Spleen (tissue), 11 donors: ENCODE measurements at regions not wholly inside any gene's neighbourhood (a gene's known extent, or its start where the extent isn't known, plus 50 kb on each side); places are given as distances from the start of the nearest gene placed in this dataset.

Experiments used
- DNase-seq: peaks from one replicate; pipeline ENCODE4 v3.0.0-alpha.2; 2020
- H3K27ac ChIP-seq, 8 donors: fragments of 200-600 bp; sonication (generic) in 7 of 8; 1 replicate in 4 of 8; 2 replicates in 4 of 8; pipeline versions ENCODE4 v1.5.0 to v1.8.0; 2016 to 2021; ENCODE audit warnings: inconsistent platforms in 4 of 8, mild to moderate bottlenecking in 4 of 8, moderate library complexity in 1 of 8
- H3K27me3 ChIP-seq, 7 donors: fragments of 200-600 bp; sonication (generic) in 6 of 7; replicated peaks in 1 of 7; 1 replicate in 4 of 7; 2 replicates in 3 of 7; pipeline versions ENCODE4 v1.5.0 to v1.8.0; 2016 to 2021; ENCODE audit warnings: inconsistent platforms in 3 of 7, mild to moderate bottlenecking in 1 of 7
- H3K36me3 ChIP-seq, 6 donors: fragments of 200-600 bp; sonication (generic) in 5 of 6; 1 replicate in 4 of 6; 2 replicates in 2 of 6; pipeline versions ENCODE4 v1.5.0 to v1.8.0; 2016 to 2021; ENCODE audit warnings: inconsistent platforms in 2 of 6
- H3K4me1 ChIP-seq, 6 donors: fragments of 200-600 bp; sonication (generic) in 5 of 6; 1 replicate in 3 of 6; 2 replicates in 3 of 6; pipeline versions ENCODE4 v1.5.0 to v1.8.0; 2016 to 2021; ENCODE audit warnings: inconsistent platforms in 3 of 6
- H3K4me3 ChIP-seq, 8 donors: fragments of 200-600 bp; sonication (generic) in 7 of 8; 1 replicate in 4 of 8; 2 replicates in 4 of 8; pipeline versions ENCODE4 v1.5.0 to v1.8.0; 2016 to 2021; ENCODE audit warnings: inconsistent platforms in 4 of 8, mild to moderate bottlenecking in 4 of 8, moderate library complexity in 2 of 8
- H3K9me3 ChIP-seq, 8 donors: fragments of 200-600 bp; sonication (generic) in 7 of 8; 1 replicate in 4 of 8; 2 replicates in 4 of 8; pipeline versions ENCODE4 v1.5.0 to v1.8.0; 2016 to 2021; ENCODE audit warnings: inconsistent platforms in 4 of 8
- POLR2A ChIP-seq, 3 donors: fragments of 450-650 bp; IDR thresholded peaks; one replicate each; pipeline ENCODE4 v1.5.1; 2017; ENCODE audit warnings: antibody characterized with exemption in 3 of 3, mild to moderate bottlenecking in 1 of 3
- POLR2AphosphoS5 ChIP-seq, 3 donors: sonication (generic); formaldehyde crosslinking; IDR thresholded peaks; one replicate each; pipeline ENCODE4 v1.5.1; 2017; ENCODE audit warnings: antibody characterized with exemption in 3 of 3
- WGBS, 5 donors: extraction: QIAGEN DNeasy Blood & Tissue Kit in 3 of 5; methylation state at CpG; one replicate each; pipeline versions ENCODE4 v1.1.5 to v1.1.7; 2013 to 2018; 5-methylcytosine and 5-hydroxymethylcytosine counted together
- intact Hi-C: fragments of 100-400 bp; cut with DNase I; formaldehyde crosslinking; loops from one replicate; pipeline ENCODE4 v1.15.0; 2023; ENCODE audit warnings: low total_unique reads
- TF ChIP-seq, protein P1 (sequence below), 11 experiments: fragments of 200-600 bp in 7 of 11; fragments of 450-650 bp in 4 of 11; sonication (generic) in 4 of 11; IDR thresholded peaks in 8 of 11; conservative IDR thresholded peaks in 3 of 11; 1 replicate in 7 of 11; 2 replicates in 4 of 11; pipeline versions ENCODE4 v1.4.0 to v1.8.0; 2016 to 2021; ENCODE audit warnings: antibody characterized with exemption in 11 of 11, inconsistent platforms in 4 of 11, mild to moderate bottlenecking in 1 of 11
- donor health status: healthy with polysubstance abuse.
- donor health status: DM: no; HTN: no; CAD: no; lungs with moderate emphysema.
- donor health status: DM: no; HTN: no; CAD: no.
- donor health status: Bipolar disorder and iron deficiency.
- donor health status: healthy.
- donor health status: DM: no; HTN: no; CAD: no.
- donor health status: DM: yes; HTN: yes; CAD: no.

DNA sequence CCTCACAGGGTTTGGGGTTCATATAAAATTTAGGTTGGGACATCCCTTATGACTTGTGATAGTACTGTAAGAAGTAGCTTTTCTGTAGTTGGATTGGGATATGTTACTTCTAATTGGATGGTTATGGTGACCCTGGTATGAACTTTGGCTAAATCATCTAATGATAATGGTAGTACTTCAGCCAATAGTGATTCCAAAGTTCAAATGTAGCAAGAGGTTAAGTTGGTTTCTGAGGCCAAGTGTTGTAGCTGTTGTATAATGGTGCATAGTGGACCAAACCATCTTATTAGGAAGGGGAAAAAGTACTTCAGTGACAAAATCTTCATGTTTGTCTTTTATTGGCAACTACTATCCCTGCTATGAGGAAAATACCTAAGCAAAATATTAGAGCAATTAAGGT is 542.1 kb upstream of the IGFBP3 start:
- intact Hi-C loops: no loop called here
- TF ChIP-seq, protein P1, sequence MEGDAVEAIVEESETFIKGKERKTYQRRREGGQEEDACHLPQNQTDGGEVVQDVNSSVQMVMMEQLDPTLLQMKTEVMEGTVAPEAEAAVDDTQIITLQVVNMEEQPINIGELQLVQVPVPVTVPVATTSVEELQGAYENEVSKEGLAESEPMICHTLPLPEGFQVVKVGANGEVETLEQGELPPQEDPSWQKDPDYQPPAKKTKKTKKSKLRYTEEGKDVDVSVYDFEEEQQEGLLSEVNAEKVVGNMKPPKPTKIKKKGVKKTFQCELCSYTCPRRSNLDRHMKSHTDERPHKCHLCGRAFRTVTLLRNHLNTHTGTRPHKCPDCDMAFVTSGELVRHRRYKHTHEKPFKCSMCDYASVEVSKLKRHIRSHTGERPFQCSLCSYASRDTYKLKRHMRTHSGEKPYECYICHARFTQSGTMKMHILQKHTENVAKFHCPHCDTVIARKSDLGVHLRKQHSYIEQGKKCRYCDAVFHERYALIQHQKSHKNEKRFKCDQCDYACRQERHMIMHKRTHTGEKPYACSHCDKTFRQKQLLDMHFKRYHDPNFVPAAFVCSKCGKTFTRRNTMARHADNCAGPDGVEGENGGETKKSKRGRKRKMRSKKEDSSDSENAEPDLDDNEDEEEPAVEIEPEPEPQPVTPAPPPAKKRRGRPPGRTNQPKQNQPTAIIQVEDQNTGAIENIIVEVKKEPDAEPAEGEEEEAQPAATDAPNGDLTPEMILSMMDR (IDR thresholded peaks at IDR 0.05 in 8 of 11, conservative IDR thresholded peaks at IDR 0.05 in 3 of 11): no peak
- TF ChIP-seq POLR2AphosphoS5 (IDR thresholded peaks at IDR 0.05): no peak
- TF ChIP-seq POLR2A (IDR thresholded peaks at IDR 0.05): no peak
- Histone ChIP-seq H3K27me3 (no peaks in the 10 kb centered on the region), H3K4me3 (no peak overlapping the region), H3K4me1 (no peaks in the 10 kb centered on the region), H3K36me3 (no peaks in the 10 kb centered on the region), H3K27ac (no peak overlapping the region), H3K9me3 (peaks cover 16 to 97% (median 82%) of the 10 kb centered on the region in 8 donors)
- DNase-seq: no peak

DNA sequence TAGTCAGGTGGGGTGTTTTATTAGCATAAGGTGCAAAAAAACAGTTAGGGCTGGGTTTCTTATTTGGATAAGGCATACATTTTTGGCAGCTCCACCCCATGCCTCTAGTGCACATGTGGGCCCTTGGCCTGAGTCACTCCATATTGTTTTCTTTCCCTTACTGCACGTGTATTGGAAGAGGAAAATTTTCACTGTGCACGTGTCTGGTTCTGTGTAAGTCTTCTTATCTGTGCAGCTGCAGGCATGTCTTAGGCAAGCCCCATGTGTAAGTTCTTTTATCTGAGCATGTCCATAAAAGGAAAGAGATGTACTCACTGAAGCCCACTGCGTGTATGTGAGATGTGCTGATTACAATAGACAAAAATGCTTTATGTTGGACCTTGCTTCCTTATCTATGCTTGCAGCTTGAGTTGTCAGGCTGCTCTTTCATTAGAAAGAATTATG is 540.3 kb upstream of the IGFBP3 start:
- TF ChIP-seq POLR2AphosphoS5 (IDR thresholded peaks at IDR 0.05) (no peak), POLR2A (IDR thresholded peaks at IDR 0.05) (no peak)
- TF ChIP-seq, protein P1 (IDR thresholded peaks at IDR 0.05 in 8 of 11, conservative IDR thresholded peaks at IDR 0.05 in 3 of 11): no peak
- Histone ChIP-seq H3K36me3 (no peaks in the 10 kb centered on the region), H3K27me3 (no peaks in the 10 kb centered on the region), H3K4me3 (no peak overlapping the region), H3K27ac (no peak overlapping the region), H3K4me1 (no peaks in the 10 kb centered on the region), H3K9me3 (peaks cover 4 to 89% (median 64%) of the 10 kb centered on the region in 8 donors)
- no peak for DNase-seq
- 50 to 85% (median 75%) methylated on average over 3 of the region's 3 CpGs for WGBS, 5 donors
- intact Hi-C loops: no loop called here

DNA sequence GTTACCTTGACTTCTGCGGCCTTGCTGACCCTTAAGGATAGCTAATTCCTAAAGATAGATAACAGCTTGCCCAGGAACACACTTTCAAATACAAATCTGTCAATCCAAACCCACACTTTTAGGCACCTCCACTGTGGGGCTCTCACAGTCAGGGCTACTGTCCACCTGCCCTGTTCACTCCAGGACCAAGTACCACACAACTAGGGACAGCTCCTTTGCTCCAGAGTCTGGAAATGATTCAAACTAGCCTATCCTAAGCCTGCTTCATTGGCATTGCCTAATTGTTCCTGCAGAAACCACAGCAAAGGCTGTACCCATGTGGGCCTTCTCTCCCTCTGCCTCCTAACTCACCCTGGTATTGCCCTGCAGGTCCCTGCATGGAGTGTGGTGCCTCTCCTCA is 538.9 kb upstream of the IGFBP3 start:
- DNase-seq: no peak
- intact Hi-C loops: no loop called here
- Histone ChIP-seq H3K4me3 (no peak overlapping the region), H3K4me1 (no peaks in the 10 kb centered on the region), H3K36me3 (no peaks in the 10 kb centered on the region), H3K27me3 (no peaks in the 10 kb centered on the region), H3K9me3 (peaks cover 0 to 88% (median 57%) of the 10 kb centered on the region in 8 donors), H3K27ac (no peak overlapping the region)
- TF ChIP-seq, protein P1 (IDR thresholded peaks at IDR 0.05 in 8 of 11, conservative IDR thresholded peaks at IDR 0.05 in 3 of 11): no peak
- TF ChIP-seq POLR2A (IDR thresholded peaks at IDR 0.05) (no peak), POLR2AphosphoS5 (IDR thresholded peaks at IDR 0.05) (no peak)
- WGBS, 5 donors: 87 to 97% (median 91%) methylated on average over 1 of the region's 1 CpG

DNA sequence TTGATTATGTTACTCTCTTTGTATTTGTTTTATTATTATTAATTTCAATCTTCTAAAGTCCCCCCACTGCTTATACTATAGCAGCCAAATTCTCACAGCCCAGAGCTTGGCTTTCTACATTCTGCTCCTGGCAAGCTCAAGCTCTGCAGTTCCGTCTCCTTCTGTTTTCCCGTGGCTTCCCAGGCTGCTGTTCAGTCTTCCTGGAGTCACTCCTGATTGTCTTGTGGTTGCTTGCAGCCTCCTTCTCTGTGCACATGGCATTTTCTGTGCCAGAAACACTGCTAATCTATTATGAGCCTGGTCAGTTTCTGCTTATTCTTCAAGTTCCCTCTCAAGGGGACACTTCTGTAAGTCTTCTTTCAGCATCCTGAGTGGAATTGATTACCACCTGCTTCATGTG is 533.7 kb upstream of the IGFBP3 start:
- no peak overlapping the region for H3K4me3 ChIP-seq
- no peaks in the 10 kb centered on the region for H3K36me3 ChIP-seq
- DNase-seq: no peak
- H3K4me1 ChIP-seq: no peaks in the 10 kb centered on the region
- intact Hi-C loops: no loop called here
- peaks cover 0 to 58% (median 10%) of the 10 kb centered on the region in 8 donors for H3K9me3 ChIP-seq
- H3K27me3 ChIP-seq: no peaks in the 10 kb centered on the region
- TF ChIP-seq POLR2A (IDR thresholded peaks at IDR 0.05) (no peak), POLR2AphosphoS5 (IDR thresholded peaks at IDR 0.05) (no peak)
- TF ChIP-seq, protein P1 (IDR thresholded peaks at IDR 0.05 in 8 of 11, conservative IDR thresholded peaks at IDR 0.05 in 3 of 11): no peak
- 60 to 69% (median 66%) methylated on average over 2 of the region's 2 CpGs for WGBS, 5 donors
- no peak overlapping the region for H3K27ac ChIP-seq
